HG02623 (cell line): ENCODE measurements at regions not wholly inside any gene's neighbourhood (a gene's known extent, or its start where the extent isn't known, plus 50 kb on each side); places are given as distances from the start of the nearest gene placed in this dataset.
"Not testable (repeated sequence)": the region's sequence is repeated elsewhere in the genome, so short reads cannot be mapped to it uniquely, and the experiment has no call there.

ENCODE experiments used
- ATAC-seq: cut with Tn5 transposase; IDR thresholded peaks from one replicate; pipeline ENCODE4 v1.9.1; 2021; ENCODE audit warnings: moderate library complexity; ENCODE audit not compliant: unreplicated experiment

- no peak for ATAC-seq
Measured at GRCh38 chr10:38209332-38209731, 115.2 kb downstream of the ZNF37A start.

- not testable (repeated sequence) for ATAC-seq
Measured at GRCh38 chr10:38209748-38210147, 115.6 kb downstream of the ZNF37A start.

- ATAC-seq = no peak
Measured at GRCh38 chr10:38212460-38212859, 118.3 kb downstream of the ZNF37A start.

GRCh38 chr10:38226385-38226784, 132.2 kb downstream of the ZNF37A start:
- no peak for ATAC-seq

- ATAC-seq = no peak
Measured at GRCh38 chr10:38228394-38228793, 134.3 kb downstream of the ZNF37A start.

- ATAC-seq = not testable (repeated sequence)
Measured at GRCh38 chr10:38238479-38238878, 144.3 kb downstream of the ZNF37A start.

GRCh38 chr10:38242061-38242649, 148.0 kb downstream of the ZNF37A start:
- ATAC-seq = not testable (repeated sequence)

GRCh38 chr10:38248113-38248512, 154.0 kb downstream of the ZNF37A start:
- not testable (repeated sequence) for ATAC-seq

GRCh38 chr10:38252551-38252950, 158.4 kb downstream of the ZNF37A start:
- not testable (repeated sequence) for ATAC-seq

- ATAC-seq = not testable (repeated sequence)
Measured at GRCh38 chr10:38267555-38267954, 173.4 kb downstream of the ZNF37A start.

- ATAC-seq = not testable (repeated sequence)
Measured at GRCh38 chr10:38271031-38271430, 176.9 kb downstream of the ZNF37A start.

GRCh38 chr10:38274879-38275278, 180.7 kb downstream of the ZNF37A start:
- not testable (repeated sequence) for ATAC-seq

- not testable (repeated sequence) for ATAC-seq
Measured at GRCh38 chr10:38292560-38292959, 198.4 kb downstream of the ZNF37A start.

- ATAC-seq = not testable (repeated sequence)
Measured at GRCh38 chr10:38310111-38310510, 216.0 kb downstream of the ZNF37A start.

GRCh38 chr10:38315090-38315805, 221.1 kb downstream of the ZNF37A start:
- not testable (repeated sequence) for ATAC-seq

GRCh38 chr10:38321393-38321792, 227.3 kb downstream of the ZNF37A start:
- not testable (repeated sequence) for ATAC-seq

GRCh38 chr10:38330306-38330705, 236.2 kb downstream of the ZNF37A start:
- not testable (repeated sequence) for ATAC-seq

- not testable (repeated sequence) for ATAC-seq
Measured at GRCh38 chr10:38331106-38331505, 237.0 kb downstream of the ZNF37A start.

GRCh38 chr10:38333699-38334098, 239.6 kb downstream of the ZNF37A start:
- ATAC-seq = not testable (repeated sequence)

GRCh38 chr10:38350645-38351044, 256.5 kb downstream of the ZNF37A start:
- ATAC-seq = not testable (repeated sequence)

- ATAC-seq = not testable (repeated sequence)
Measured at GRCh38 chr10:38354410-38354809, 260.3 kb downstream of the ZNF37A start.

- peak; percentile 98 for ATAC-seq
Measured at GRCh38 chr10:38355911-38356526, 261.9 kb downstream of the ZNF37A start.
